B cell (primary cell): ENCODE measurements at regions not wholly inside any gene's neighbourhood (a gene's known extent, or its start where the extent isn't known, plus 50 kb on each side); places are given as distances from the start of the nearest gene placed in this dataset.

Experiments
- ATAC-seq: fragments of 200-7000 bp; cut with Tn5 transposase; one replicate; pipeline ENCODE4 v1.10.0; 2021; ENCODE audit warnings: low read depth, mild to moderate bottlenecking, moderate number of reproducible peaks, moderate library complexity
- CTCF ChIA-PET: fragments of 350-600 bp; sonication (Branson Sonifier 250); formaldehyde crosslinking; loops from one replicate; lab custom pipeline; 2021; ENCODE audit warnings: antibody characterized with exemption, inconsistent platforms; lab: Charles Lee
- POLR2A ChIA-PET: fragments of 350-600 bp; sonication (Branson Sonifier 250); formaldehyde crosslinking; loops from one replicate; lab custom pipeline; 2021; ENCODE audit warnings: antibody characterized with exemption; lab: Charles Lee
- DNase-seq: peaks from one replicate; pipeline ENCODE4 v3.0.0; 2013
- H2AFZ ChIP-seq: 2 replicates; pipeline ENCODE4 v1.6.1; 2012; ENCODE audit warnings: mild to moderate bottlenecking, low read depth, low read length; ENCODE audit not compliant: insufficient read depth, poor library complexity, severe bottlenecking
- H3K27ac ChIP-seq, 2 donors: 1 replicate in 1 of 2; 2 replicates in 1 of 2; pipeline ENCODE4 v1.5.1; 2012 to 2013; ENCODE audit warnings: low read length in 2 of 2, mild to moderate bottlenecking in 2 of 2, moderate library complexity in 1 of 2
- H3K27me3 ChIP-seq, 4 experiments: fragments of 200-600 bp in 1 of 4; sonication (generic) in 1 of 4; replicated peaks in 1 of 4; 1 replicate in 2 of 4; 2 replicates in 2 of 4; pipeline versions ENCODE4 v1.6.1 to v1.7.0; 2013 to 2016; ENCODE audit warnings: low read length in 3 of 4, mild to moderate bottlenecking in 2 of 4, mixed read lengths in 1 of 4, moderate library complexity in 1 of 4; ENCODE audit not compliant: insufficient read depth in 4 of 4, control insufficient read depth in 3 of 4; ENCODE audit errors: control extremely low read depth in 1 of 4
- H3K36me3 ChIP-seq, 2 experiments: replicated peaks in 1 of 2; 1 replicate in 1 of 2; 2 replicates in 1 of 2; pipeline versions ENCODE4 v1.6.1 to v1.7.1; 2013; ENCODE audit warnings: low read length in 1 of 2; ENCODE audit not compliant: insufficient read depth in 2 of 2, control insufficient read depth in 1 of 2; ENCODE audit errors: control extremely low read depth in 1 of 2, extremely low read depth in 1 of 2
- H3K4me1 ChIP-seq, 2 donors: fragments of 200-600 bp in 1 of 2; sonication (generic) in 1 of 2; 1 replicate in 1 of 2; 2 replicates in 1 of 2; pipeline versions ENCODE4 v1.5.1 to v1.6.1; 2013 to 2017; ENCODE audit warnings: low read length in 2 of 2; ENCODE audit not compliant: control insufficient read depth in 2 of 2, insufficient read depth in 2 of 2
- H3K4me2 ChIP-seq: replicated peaks from 2 replicates; pipeline ENCODE3; 2012; ENCODE audit warnings: mild to moderate bottlenecking, low read depth, low read length; ENCODE audit not compliant: poor library complexity, severe bottlenecking
- H3K4me3 ChIP-seq, 5 experiments: fragments of 200-600 bp in 1 of 5; sonication (generic) in 1 of 5; 1 replicate in 3 of 5; 2 replicates in 2 of 5; pipeline versions ENCODE4 v1.5.1 to v1.7.0; 2011 to 2016; ENCODE audit warnings: low read length in 4 of 5, mild to moderate bottlenecking in 4 of 5, low read depth in 2 of 5, control low read depth in 1 of 5, moderate library complexity in 1 of 5; ENCODE audit not compliant: insufficient read depth in 1 of 5; ENCODE audit errors: control extremely low read depth in 1 of 5, extremely low read depth in 1 of 5
- H3K79me2 ChIP-seq: fragments of 200-600 bp; sonication (generic); one replicate; pipeline ENCODE4 v1.6.0; 2016; ENCODE audit warnings: low read length; ENCODE audit not compliant: control insufficient read depth, insufficient read depth
- H3K9ac ChIP-seq: fragments of 200-600 bp; sonication (generic); 2 replicates; pipeline ENCODE4 v1.6.1; 2017; ENCODE audit warnings: mild to moderate bottlenecking, low read length, moderate library complexity
- H3K9me3 ChIP-seq, 3 donors: one replicate each; pipeline versions ENCODE4 v1.6.1 to v1.7.1; 2013; ENCODE audit warnings: low read length in 2 of 3; ENCODE audit not compliant: control insufficient read depth in 2 of 3, insufficient read depth in 1 of 3; ENCODE audit errors: control extremely low read depth in 1 of 3
- H4K20me1 ChIP-seq: 2 replicates; pipeline ENCODE4 v1.6.0; 2012; ENCODE audit warnings: mild to moderate bottlenecking, low read length; ENCODE audit not compliant: insufficient read depth, control insufficient read depth, poor library complexity, severe bottlenecking
- H3K27ac Mint-ChIP-seq: one replicate; pipeline ENCODE4 v1.8.0; 2021; ENCODE audit warnings: mixed read lengths
- H3K27me3 Mint-ChIP-seq: one replicate; pipeline ENCODE4 v1.8.0; 2021; ENCODE audit warnings: mixed read lengths
- H3K4me1 Mint-ChIP-seq: one replicate; pipeline ENCODE4 v1.8.0; 2021; ENCODE audit warnings: mixed read lengths
- H3K4me3 Mint-ChIP-seq: one replicate; pipeline ENCODE4 v1.8.0; 2021; ENCODE audit warnings: mixed read lengths
- H3K9me3 Mint-ChIP-seq: one replicate; pipeline ENCODE4 v1.8.0; 2022; ENCODE audit warnings: mixed read lengths; ENCODE audit not compliant: insufficient read depth
- CTCF ChIP-seq: fragments of 200-600 bp; IDR thresholded peaks from one replicate; pipeline ENCODE4 v1.8.0; 2022; ENCODE audit warnings: antibody characterized with exemption, mild to moderate bottlenecking
- EZH2 ChIP-seq: IDR thresholded peaks from 2 replicates; pipeline ENCODE4 v1.6.1; 2012; ENCODE audit warnings: borderline replicate concordance, low read depth, mild to moderate bottlenecking, moderate library complexity, low read length; ENCODE audit not compliant: insufficient read depth, poor library complexity, severe bottlenecking
- WGBS: methylation state at CpG from one replicate; pipeline ENCODE4 v1.1.5; 2013; ENCODE audit warnings: missing lambda C conversion rate; ENCODE audit not compliant: insufficient coverage; 5-methylcytosine and 5-hydroxymethylcytosine counted together
- intact Hi-C: fragments of 100-400 bp; cut with micrococcal nuclease; formaldehyde crosslinking; loops from one replicate; pipeline ENCODE4 v1.10.0; 2022

GRCh38 chr12:78501825-78502224, 362.7 kb upstream of the SYT1 start:
- WGBS: no CpG with 5 or more reads among the region's 2 CpGs
- no peaks in the 10 kb centered on the region for H3K27me3 Mint-ChIP-seq
- H3K4me1 Mint-ChIP-seq: no peaks in the 10 kb centered on the region
- H4K20me1 ChIP-seq: no peaks in the 10 kb centered on the region
- H2AFZ ChIP-seq: no peak overlapping the region
- no peak overlapping the region for H3K27ac Mint-ChIP-seq
- no peak overlapping the region for H3K4me3 Mint-ChIP-seq
- no peak overlapping the region for H3K4me2 ChIP-seq
- no peak for ATAC-seq
- ChIA-PET POLR2A (no interaction called here), CTCF (no interaction called here)
- no peaks in the 10 kb centered on the region for H3K27me3 ChIP-seq
- no peaks in the 10 kb centered on the region for H3K36me3 ChIP-seq
- peaks cover 0 to 2% (median 0%) of the 10 kb centered on the region in 3 donors for H3K9me3 ChIP-seq
- no peak for DNase-seq
- H3K79me2 ChIP-seq: no peaks in the 10 kb centered on the region
- no peaks in the 10 kb centered on the region for H3K9me3 Mint-ChIP-seq
- no peaks in the 10 kb centered on the region for H3K4me1 ChIP-seq
- H3K4me3 ChIP-seq: no peak overlapping the region
- intact Hi-C loops: no loop called here
- H3K27ac ChIP-seq: no peak overlapping the region
- TF ChIP-seq CTCF (no peak), EZH2 (no peak)
- no peak overlapping the region for H3K9ac ChIP-seq

- DNase-seq (no peak), ATAC-seq (no peak)
- ChIA-PET CTCF (no interaction called here), POLR2A (no interaction called here)
- Histone ChIP-seq H3K27me3 (no peaks in the 10 kb centered on the region), H2AFZ (no peak overlapping the region), H3K9ac (no peak overlapping the region), H3K36me3 (no peaks in the 10 kb centered on the region), H3K4me2 (no peak overlapping the region), H3K27ac (no peak overlapping the region), H4K20me1 (no peaks in the 10 kb centered on the region), H3K9me3 (peaks cover 0 to 12% (median 1%) of the 10 kb centered on the region in 3 donors), H3K79me2 (no peaks in the 10 kb centered on the region), H3K4me3 (no peak overlapping the region), H3K4me1 (no peaks in the 10 kb centered on the region)
- Mint-ChIP-seq H3K4me3 (no peak overlapping the region), H3K27me3 (no peaks in the 10 kb centered on the region), H3K27ac (no peak overlapping the region), H3K4me1 (no peaks in the 10 kb centered on the region), H3K9me3 (peaks cover 2% of the 10 kb centered on the region)
- TF ChIP-seq EZH2: no peak
- no peak for TF ChIP-seq CTCF
- intact Hi-C loops: no loop called here
- 89% methylated on average over 4 of the region's 4 CpGs for WGBS
These were observed 345.2 kb upstream of the SYT1 start for GRCh38 chr12:78519422-78519821.
